ENCODE measurements at regions not wholly inside any gene's neighbourhood (a gene's known extent, or its start where the extent isn't known, plus 50 kb on each side); places are given as distances from the start of the nearest gene placed in this dataset.

GRCh38 chr15:48005077-48005476 is 115.7 kb upstream of the SLC24A5 start:
- TF ChIP-seq, protein P1, sequence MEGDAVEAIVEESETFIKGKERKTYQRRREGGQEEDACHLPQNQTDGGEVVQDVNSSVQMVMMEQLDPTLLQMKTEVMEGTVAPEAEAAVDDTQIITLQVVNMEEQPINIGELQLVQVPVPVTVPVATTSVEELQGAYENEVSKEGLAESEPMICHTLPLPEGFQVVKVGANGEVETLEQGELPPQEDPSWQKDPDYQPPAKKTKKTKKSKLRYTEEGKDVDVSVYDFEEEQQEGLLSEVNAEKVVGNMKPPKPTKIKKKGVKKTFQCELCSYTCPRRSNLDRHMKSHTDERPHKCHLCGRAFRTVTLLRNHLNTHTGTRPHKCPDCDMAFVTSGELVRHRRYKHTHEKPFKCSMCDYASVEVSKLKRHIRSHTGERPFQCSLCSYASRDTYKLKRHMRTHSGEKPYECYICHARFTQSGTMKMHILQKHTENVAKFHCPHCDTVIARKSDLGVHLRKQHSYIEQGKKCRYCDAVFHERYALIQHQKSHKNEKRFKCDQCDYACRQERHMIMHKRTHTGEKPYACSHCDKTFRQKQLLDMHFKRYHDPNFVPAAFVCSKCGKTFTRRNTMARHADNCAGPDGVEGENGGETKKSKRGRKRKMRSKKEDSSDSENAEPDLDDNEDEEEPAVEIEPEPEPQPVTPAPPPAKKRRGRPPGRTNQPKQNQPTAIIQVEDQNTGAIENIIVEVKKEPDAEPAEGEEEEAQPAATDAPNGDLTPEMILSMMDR (IDR thresholded peaks at IDR 0.05) = no peak
- TF ChIP-seq POLR2AphosphoS5 (IDR thresholded peaks at IDR 0.05) (no peak), POLR2A (IDR thresholded peaks at IDR 0.05) (no peak), EP300 (IDR thresholded peaks at IDR 0.05) (no peak)
